ENCODE measurements at regions not wholly inside any gene's neighbourhood (a gene's known extent, or its start where the extent isn't known, plus 50 kb on each side); places are given as distances from the start of the nearest gene placed in this dataset.

GRCh38 chr11:81496601-81497000 lies 1237.1 kb downstream of the FAM181B start:
- no peak for DNase-seq

DNA sequence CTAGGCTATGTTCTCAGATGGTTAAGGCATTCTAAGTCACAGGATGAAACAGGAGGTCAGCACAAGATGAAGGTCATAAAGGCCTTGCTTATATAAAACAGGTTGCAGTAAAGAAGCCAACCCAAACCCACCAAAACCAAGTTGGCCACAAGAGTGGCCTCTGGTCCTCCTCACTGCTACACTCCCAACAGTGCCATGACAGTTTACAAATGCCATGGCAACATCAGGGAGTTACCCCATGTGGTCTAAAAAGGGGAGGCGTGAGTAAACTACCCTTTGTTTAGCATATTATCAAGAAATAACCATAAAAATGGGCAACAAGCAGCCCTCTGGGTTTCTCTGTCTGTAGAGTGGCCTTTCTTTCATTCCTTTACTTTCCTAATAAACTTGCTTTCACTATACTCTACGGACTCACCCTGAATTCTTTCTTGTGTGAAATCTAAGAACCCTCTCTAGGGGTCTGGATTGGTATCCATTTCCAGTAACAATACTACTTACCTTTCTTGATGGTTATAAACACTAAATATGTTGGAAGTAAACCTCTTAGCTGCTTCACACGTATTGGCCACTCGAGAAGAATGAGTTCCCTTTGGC lies 1237.9 kb downstream of the FAM181B start:
- DNase-seq: no peak

GRCh38 chr11:81494431-81494830 lies 1239.2 kb downstream of the FAM181B start:
- DNase-seq: no peak

DNA sequence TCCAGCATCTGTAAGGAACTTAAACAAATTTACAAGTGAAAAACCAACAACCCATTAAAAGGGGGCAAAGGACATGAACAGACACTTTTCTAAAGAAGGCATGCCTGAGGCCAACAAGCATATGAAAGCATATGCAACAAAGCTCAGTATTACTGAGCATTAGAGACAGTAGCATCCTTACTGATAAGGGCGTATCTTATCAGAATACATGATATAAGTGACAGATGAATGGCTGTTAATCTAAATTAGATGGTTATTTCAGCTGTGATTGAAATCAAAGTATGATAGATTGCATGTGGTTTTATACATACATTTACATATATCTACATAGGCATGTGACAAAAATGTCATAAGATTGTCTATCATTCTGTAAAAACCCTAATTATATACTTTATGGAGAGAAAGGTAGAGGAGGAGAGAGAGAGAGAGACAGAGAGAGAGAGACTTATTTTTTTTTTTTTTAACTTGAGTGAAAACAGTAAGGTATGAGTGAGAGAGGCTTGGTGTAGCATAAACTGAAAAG lies 1240.7 kb downstream of the FAM181B start:
- no peak for DNase-seq

GRCh38 chr11:81487109-81487508 lies 1246.6 kb downstream of the FAM181B start:
- no peak for DNase-seq

- no peak for DNase-seq
These were observed 1249.5 kb downstream of the FAM181B start for GRCh38 chr11:81484196-81484595.

- no peak for DNase-seq
These were observed 1256.4 kb downstream of the FAM181B start for GRCh38 chr11:81477277-81477676.

GRCh38 chr11:81476345-81476744 lies 1257.3 kb downstream of the FAM181B start:
- no peak for DNase-seq

GRCh38 chr11:81472646-81473045 lies 1261.0 kb downstream of the FAM181B start:
- no peak for DNase-seq

- no peak for DNase-seq
These were observed 1263.2 kb downstream of the FAM181B start for GRCh38 chr11:81470446-81470845.

DNA sequence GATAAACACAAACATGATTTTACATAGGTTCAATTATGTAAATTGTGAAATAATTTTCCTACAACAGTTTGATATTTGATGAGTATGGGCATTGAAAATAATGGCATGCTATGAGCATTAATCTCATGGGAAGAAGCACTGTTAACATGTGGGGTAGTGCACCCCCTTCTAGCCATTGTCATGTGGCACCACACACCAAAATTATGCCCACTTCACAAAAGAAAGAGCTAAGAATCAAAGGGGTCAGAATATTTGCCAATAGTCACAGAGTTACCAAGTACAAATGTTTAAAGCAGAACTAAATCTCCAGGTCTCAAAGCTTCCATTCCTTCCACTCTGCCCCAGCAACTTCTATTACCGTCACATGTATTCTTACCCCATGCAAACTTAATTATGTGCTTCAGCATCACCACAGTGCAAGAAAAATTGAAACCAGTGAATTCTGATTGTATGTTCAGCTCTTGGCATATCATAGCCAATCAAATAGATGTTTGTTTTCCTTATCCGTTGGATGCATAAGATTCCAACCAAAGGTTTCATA lies 1273.8 kb downstream of the FAM181B start:
- DNase-seq: no peak

DNA sequence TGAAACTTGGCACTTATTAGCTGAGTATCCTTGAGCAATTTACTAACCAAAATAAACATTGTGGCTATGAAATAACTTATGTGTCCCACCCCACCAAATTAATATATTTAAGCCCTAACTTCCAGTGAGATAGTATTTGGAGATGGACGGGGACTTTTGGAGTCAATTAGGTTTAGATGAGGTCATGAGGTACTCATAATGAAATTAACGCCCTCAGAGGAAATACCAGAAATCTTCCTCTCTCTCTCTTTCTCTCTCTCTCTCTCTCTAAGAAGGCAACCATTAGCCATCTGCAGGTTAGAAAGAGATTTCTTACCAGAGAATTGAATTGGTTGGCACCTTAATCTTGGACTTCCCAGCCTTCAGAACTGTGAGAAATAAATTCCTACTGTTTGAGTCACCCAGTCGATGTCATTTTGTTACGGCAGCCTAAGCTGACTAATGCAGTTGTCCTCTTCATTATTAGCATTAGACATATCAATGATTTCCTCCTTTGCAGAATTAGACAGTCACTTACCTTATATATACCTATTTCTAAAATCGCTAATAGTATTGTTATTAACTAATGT lies 1284.0 kb downstream of the FAM181B start:
- no peak for DNase-seq

GRCh38 chr11:81444297-81444696 lies 1289.4 kb downstream of the FAM181B start:
- no peak for DNase-seq

DNA sequence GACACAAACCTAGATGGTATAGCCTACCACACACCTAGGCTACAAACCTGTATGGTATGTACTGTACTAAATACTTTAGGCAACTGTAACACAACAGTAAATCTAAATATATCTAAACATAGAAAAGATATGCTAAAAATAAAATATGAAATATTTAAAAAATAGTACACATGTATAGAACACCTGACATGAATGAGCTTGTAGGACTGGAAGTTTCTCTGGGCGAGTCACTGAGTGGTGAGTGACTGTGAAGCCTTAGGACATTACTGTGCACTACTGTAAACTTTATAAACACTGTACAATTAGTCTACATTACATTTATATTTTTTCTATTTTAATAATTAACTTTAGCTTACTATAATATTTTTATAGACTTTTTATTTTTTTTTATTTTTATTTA lies 1301.3 kb downstream of the FAM181B start:
- no peak for DNase-seq

DNA sequence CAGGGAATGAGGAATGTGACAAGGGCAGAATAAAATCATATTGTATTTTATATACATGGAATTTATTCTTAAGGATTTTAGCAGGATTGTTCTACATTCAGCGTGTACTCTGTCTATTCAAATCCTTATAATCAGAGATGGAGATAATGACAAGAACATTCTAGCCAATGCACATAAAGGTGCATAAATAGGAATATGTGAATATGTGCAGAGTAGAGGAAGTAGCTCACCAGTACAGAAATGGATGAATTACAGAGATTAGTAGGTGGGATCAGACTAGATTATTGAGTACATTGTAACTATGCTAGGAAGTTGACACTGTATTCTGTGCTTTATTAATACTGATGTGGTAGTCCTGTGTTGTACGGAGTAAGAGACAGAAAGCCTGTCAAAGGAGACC lies 1308.8 kb downstream of the FAM181B start:
- no peak for DNase-seq

GRCh38 chr11:81422402-81422801 lies 1311.3 kb downstream of the FAM181B start:
- DNase-seq: no peak

DNA sequence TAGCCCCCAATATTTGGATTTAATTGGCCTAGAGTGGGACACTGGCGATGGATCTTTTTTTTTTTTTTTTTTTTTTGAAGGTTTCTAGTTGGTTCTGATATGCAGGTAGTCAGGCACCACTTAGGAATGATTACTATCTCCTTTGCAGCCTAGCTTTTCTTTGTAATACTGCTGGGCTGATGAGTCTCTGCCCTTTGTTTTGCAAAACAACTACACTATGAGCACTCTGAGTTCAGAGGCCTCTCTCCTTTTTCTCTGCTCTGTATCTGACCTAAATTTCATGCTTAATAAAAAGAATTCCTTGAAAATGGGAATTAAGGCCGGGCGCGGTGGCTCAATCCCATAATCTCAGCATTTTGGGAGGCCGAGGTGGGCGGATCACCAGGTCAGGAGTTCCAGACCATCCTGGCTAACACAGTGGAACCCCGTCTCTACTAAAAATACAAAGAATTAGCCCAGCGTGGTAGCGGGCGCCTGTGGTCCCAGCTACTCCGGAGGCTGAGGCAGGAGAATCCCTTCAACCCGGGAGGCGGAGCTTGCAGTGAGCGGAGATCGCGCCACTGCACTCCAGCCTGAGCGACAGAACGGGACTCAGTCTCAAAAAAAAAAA lies 1312.3 kb downstream of the FAM181B start:
- DNase-seq: no peak

DNA sequence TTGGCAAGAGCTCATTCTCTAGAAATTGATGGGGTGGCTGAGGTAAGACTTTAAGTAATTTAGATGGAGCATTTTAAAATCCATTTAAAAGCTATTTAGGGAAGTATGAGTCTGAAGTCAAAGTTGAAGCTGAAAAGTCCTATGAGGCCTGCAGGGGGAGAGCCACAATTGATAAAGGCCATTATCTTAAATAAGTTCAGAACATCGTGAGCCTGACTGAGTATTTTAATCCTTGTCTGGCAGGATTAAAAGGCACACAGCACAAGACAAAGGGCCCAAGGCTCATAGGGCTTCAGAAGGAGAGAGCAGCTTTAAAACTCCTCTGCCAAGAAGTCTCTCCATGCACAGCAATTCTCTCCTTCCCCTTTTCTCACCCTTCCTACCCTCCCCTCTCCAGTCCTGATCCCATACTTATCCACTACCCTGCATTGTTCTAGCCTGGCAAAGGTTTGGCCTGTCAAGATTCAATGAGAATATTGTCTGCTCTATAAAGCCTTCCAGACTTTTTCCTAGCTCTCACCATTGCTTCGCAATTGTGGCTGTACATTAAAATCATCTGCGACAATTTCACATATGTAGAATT lies 1312.9 kb downstream of the FAM181B start:
- DNase-seq: no peak

- no peak for DNase-seq
These were observed 1336.3 kb downstream of the FAM181B start for GRCh38 chr11:81397316-81397715.

DNA sequence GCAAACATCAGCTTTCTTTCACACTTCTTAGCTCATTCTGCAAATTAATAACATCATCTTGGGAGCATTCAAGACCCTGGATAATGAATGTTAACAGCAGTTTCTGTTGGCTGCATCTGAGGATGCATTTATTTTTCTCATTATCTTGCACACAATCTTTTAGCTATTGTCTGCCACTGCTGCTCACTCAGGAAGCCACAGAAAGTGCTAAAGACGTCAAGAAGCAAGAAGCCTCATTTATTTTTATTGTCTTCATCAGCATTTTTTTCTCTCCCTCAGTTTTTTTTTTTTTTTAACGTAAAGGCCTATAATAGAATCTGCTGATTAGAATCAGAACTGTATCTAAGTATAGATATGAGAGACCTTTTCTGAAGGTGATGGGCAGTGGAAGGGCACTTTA lies 1339.4 kb downstream of the FAM181B start:
- DNase-seq: no peak

DNA sequence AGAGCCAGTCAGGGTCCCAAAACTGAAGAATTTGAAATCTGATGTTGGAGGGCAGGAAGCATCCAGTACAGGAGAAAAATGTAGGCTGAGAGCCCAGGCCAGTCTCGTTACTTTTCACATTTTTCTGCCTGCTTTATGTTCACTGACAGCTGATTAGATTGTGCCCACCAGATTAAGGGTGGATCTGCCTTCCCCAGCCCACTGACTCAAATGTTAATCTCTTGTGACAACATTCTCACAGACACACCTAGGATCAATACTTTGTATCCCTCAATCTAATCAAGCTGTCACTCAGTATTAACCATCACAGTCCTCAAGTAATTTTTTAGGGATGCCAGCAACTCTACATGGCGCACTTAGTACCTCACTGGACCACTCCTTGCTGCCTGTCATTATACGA lies 1345.3 kb downstream of the FAM181B start:
- no peak for DNase-seq

DNA sequence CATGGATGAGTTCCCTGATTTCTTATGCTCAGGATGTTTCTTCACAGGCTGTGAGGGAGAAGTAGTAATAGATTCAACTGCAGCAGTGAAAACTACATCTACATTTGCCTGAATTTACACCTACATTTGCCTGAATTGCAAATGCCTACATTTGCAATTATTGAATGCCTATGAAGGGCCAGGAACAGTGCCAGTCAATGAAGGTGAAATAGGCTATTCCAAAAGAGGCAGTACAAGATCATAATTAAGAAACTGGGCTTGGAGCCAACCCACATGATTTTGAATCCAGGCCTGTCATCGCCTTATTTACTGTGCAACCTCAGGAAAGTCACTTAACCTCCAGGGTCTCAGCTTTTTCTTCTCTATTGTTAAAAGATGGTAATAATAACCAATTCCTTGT lies 1353.3 kb downstream of the FAM181B start:
- no peak for DNase-seq

DNA sequence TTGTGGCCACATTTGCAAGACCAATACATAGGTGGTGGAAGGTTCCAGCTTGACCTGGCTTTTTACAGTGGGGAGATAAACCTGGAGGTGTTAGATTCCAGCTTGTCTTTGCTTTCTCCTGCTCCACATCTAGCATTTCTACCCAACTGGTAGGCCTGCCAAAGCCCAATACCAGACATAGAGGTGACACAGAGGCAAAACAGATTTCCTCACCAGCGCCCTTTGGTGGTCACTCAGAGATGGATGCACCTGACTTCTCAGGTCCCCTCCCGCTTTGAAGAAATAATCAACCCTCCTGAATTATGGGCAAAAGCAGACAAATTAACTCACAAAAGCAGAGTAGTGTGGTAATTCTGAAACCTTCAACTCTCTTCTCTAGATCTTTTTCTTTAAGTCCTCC lies 1356.2 kb downstream of the FAM181B start:
- no peak for DNase-seq

GRCh38 chr11:81373986-81374385 lies 1359.7 kb downstream of the FAM181B start:
- DNase-seq: no peak

All from bone marrow (tissue), 2 donors.